ENCODE measurements at regions not wholly inside any gene's neighbourhood (a gene's known extent, or its start where the extent isn't known, plus 50 kb on each side); places are given as distances from the start of the nearest gene placed in this dataset.

DNA sequence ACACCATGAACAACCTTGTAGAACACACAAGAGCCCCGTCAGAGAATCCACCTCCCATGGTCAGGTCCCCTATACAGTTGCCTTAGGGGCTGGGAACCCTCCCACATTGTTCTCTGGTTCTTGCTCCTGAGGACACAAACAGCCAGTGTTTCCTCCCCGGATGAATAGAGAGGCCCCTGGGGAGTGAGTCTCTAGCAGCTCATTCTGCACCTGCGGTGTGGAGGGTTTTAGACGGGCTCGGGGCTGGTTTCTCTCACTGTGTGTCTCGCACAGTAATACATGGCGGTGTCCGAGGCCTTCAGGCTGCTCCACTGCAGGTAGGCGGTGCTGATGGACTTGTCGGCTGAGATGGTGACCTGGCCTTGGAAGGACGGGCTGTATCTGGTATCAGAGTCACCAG lies 1052.1 kb downstream of the TMEM121 start:
- no peak for TF ChIP-seq CTCF (IDR thresholded peaks at IDR 0.05)
- no peak for TF ChIP-seq EZH2 (IDR thresholded peaks at IDR 0.05; ENCODE audit: borderline replicate concordance, insufficient read depth, low read depth, low read length, poor library complexity, severe bottlenecking)
